ENCODE measurements at regions not wholly inside any gene's neighbourhood (a gene's known extent, or its start where the extent isn't known, plus 50 kb on each side); places are given as distances from the start of the nearest gene placed in this dataset.

DNA sequence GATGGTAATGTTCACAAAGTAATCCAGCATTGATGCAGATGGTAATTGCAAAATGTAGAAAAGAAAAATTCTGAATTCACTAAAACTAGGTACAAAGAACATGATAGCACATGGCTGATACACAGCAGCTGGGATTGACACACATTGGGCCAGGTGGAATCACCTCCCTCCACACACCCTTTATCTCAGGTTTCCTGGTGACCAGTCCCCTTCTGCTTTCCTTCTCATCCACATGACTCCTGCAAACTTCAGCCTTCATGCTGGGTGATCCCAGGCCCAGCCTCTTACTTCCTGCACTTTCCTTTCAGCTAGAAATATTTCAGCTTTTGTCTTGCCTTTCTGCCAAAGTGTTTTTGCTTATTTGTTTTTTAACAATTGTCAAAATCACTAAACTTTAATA, 246.9 kb downstream of the LNPK start:
- Histone ChIP-seq H3K4me1 (no peaks in the 10 kb centered on the region), H3K36me3 (no peaks in the 10 kb centered on the region), H3K9me3 (peaks cover 0 to 5% (median 0%) of the 10 kb centered on the region in 4 donors), H3K4me3 (no peak overlapping the region), H3K27me3 (no peaks in the 10 kb centered on the region), H3K27ac (no peak overlapping the region)
- TF ChIP-seq EP300 (IDR thresholded peaks at IDR 0.05) (no peak), POLR2A (IDR thresholded peaks at IDR 0.05) (no peak), POLR2AphosphoS5 (IDR thresholded peaks at IDR 0.05) (no peak)
- TF ChIP-seq, protein P1, sequence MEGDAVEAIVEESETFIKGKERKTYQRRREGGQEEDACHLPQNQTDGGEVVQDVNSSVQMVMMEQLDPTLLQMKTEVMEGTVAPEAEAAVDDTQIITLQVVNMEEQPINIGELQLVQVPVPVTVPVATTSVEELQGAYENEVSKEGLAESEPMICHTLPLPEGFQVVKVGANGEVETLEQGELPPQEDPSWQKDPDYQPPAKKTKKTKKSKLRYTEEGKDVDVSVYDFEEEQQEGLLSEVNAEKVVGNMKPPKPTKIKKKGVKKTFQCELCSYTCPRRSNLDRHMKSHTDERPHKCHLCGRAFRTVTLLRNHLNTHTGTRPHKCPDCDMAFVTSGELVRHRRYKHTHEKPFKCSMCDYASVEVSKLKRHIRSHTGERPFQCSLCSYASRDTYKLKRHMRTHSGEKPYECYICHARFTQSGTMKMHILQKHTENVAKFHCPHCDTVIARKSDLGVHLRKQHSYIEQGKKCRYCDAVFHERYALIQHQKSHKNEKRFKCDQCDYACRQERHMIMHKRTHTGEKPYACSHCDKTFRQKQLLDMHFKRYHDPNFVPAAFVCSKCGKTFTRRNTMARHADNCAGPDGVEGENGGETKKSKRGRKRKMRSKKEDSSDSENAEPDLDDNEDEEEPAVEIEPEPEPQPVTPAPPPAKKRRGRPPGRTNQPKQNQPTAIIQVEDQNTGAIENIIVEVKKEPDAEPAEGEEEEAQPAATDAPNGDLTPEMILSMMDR (IDR thresholded peaks at IDR 0.05) = no peak
- intact Hi-C loops (cut with DNase I; ENCODE audit: low total_unique reads) = no loop called here
- no peak for DNase-seq

GRCh38 chr2:175750195-175750594, 251.9 kb downstream of the LNPK start:
- no peaks in the 10 kb centered on the region for H3K9me3 ChIP-seq
- WGBS, 5 donors = 36 to 49% (median 40%) methylated on average over 4 of the region's 4 CpGs
- no peaks in the 10 kb centered on the region for H3K4me1 ChIP-seq
- TF ChIP-seq POLR2AphosphoS5 (IDR thresholded peaks at IDR 0.05) (no peak), EP300 (IDR thresholded peaks at IDR 0.05) (no peak), POLR2A (IDR thresholded peaks at IDR 0.05) (no peak)
- TF ChIP-seq, protein P1 (IDR thresholded peaks at IDR 0.05) = no peak
- no peak overlapping the region for H3K4me3 ChIP-seq
- no peak for DNase-seq
- intact Hi-C loops (cut with DNase I; ENCODE audit: low total_unique reads) = no loop called here
- no peak overlapping the region for H3K27ac ChIP-seq
- H3K36me3 ChIP-seq = no peaks in the 10 kb centered on the region
- H3K27me3 ChIP-seq = no peaks in the 10 kb centered on the region

DNA sequence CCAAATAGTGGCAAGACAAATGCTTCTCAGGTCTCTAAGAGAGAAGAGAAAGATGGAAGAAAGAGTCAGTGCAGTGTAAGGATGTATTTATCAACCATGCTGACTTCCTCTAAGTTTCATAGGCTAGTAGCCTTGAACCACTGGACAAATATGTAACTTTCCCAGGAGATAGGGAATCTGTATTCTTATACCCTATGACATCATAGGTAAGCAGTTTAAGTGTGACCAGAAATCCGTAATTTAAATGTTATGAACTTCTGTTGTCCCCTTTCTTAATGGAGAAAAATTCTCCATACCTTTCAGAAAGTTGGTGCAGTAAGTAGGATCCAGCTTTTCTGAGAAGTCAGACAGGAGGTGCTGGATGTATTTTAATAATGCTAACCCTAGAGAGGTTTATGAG, 256.2 kb downstream of the LNPK start:
- Histone ChIP-seq H3K9me3 (no peaks in the 10 kb centered on the region), H3K27me3 (no peaks in the 10 kb centered on the region), H3K4me3 (no peak overlapping the region), H3K27ac (no peak overlapping the region), H3K36me3 (no peaks in the 10 kb centered on the region), H3K4me1 (no peaks in the 10 kb centered on the region)
- no peak for DNase-seq
- 0 to 65% (median 0%) methylated on average over 1 of the region's 1 CpG for WGBS, 5 donors
- intact Hi-C loops (cut with DNase I; ENCODE audit: low total_unique reads) = no loop called here
- TF ChIP-seq, protein P1 (IDR thresholded peaks at IDR 0.05) = no peak
- TF ChIP-seq EP300 (IDR thresholded peaks at IDR 0.05) = no peak
- no peak for TF ChIP-seq POLR2A (IDR thresholded peaks at IDR 0.05)
- TF ChIP-seq POLR2AphosphoS5 (IDR thresholded peaks at IDR 0.05) = no peak

- Histone ChIP-seq H3K36me3 (no peaks in the 10 kb centered on the region), H3K4me1 (no peaks in the 10 kb centered on the region), H3K9me3 (no peaks in the 10 kb centered on the region), H3K27me3 (no peaks in the 10 kb centered on the region), H3K4me3 (no peak overlapping the region), H3K27ac (no peak overlapping the region)
- no peak for DNase-seq
- WGBS, 5 donors = 38 to 54% (median 46%) methylated on average over 8 of the region's 8 CpGs
- intact Hi-C loops (cut with DNase I; ENCODE audit: low total_unique reads) = no loop called here
- TF ChIP-seq POLR2AphosphoS5 (IDR thresholded peaks at IDR 0.05) = no peak
- no peak for TF ChIP-seq POLR2A (IDR thresholded peaks at IDR 0.05)
- TF ChIP-seq, protein P1 (IDR thresholded peaks at IDR 0.05) = no peak
- TF ChIP-seq EP300 (IDR thresholded peaks at IDR 0.05) = no peak
Observed at GRCh38 chr2:175744000-175744399, 258.1 kb downstream of the LNPK start.
